GM12878 (cell line): ENCODE measurements at regions not wholly inside any gene's neighbourhood (a gene's known extent, or its start where the extent isn't known, plus 50 kb on each side); places are given as distances from the start of the nearest gene placed in this dataset.

Experiments
- CHD1 ChIP-seq: IDR thresholded peaks from 2 replicates; pipeline ENCODE4 v1.6.1; 2012; ENCODE audit warnings: low read depth, low read length, improper control_type of control experiment
- EZH2 ChIP-seq: IDR thresholded peaks from 2 replicates; pipeline ENCODE4 v1.6.1; 2012; ENCODE audit warnings: low read depth, mild to moderate bottlenecking, control low read depth, inconsistent platforms, low read length, borderline replicate concordance; ENCODE audit not compliant: control insufficient read depth

GRCh38 chr14:61106271-61106958 is 125.4 kb downstream of the SLC38A6 start:
- no peak for TF ChIP-seq EZH2
- TF ChIP-seq CHD1 = no peak
